GM19043 (cell line): ENCODE measurements at regions not wholly inside any gene's neighbourhood (a gene's known extent, or its start where the extent isn't known, plus 50 kb on each side); places are given as distances from the start of the nearest gene placed in this dataset.
"Not testable (repeated sequence)": the region's sequence is repeated elsewhere in the genome, so short reads cannot be mapped to it uniquely, and the experiment has no call there.

Source experiments
- ATAC-seq: cut with Tn5 transposase; IDR thresholded peaks from one replicate; pipeline ENCODE4 v1.9.1; 2021; ENCODE audit warnings: low read depth; ENCODE audit not compliant: unreplicated experiment

DNA sequence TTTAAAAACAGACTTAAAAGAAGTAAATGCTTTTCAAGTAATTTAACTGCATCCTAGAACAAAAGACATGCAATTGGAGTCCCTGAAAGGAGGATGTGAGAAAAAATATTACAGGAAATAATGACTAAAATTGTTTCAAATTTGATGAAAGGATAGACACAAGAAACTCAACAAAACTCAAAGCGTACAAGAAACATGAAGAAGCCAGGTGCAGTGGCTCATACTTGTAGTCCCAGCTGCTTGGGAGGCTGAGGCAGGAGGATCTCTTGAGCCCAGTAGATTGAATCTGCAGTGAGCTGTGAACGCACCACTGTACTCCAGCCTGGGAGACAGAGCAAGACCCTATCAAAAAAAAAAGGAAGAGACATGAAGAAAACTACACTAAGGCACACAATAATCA lies 118.1 kb upstream of the SLC39A10 start:
- no peak for ATAC-seq

DNA sequence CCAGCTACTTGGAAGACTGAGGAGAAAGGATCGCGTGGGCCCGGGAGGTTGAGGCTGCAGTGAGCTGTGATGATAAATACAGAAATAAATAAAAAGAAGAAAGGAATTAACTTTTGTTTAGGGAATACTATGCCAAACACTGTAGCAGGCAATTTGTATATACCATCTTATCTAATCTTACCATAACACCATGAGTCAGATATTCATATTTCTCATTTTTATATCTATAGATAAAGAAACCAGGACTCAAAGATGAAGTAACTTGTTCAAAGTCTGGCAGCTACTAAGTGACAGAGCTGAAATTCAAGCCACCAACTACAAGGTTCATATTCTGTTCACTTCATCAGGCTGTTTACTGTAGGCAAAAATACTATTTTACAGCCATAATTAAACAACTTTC lies 119.2 kb upstream of the SLC39A10 start:
- ATAC-seq, result no peak

DNA sequence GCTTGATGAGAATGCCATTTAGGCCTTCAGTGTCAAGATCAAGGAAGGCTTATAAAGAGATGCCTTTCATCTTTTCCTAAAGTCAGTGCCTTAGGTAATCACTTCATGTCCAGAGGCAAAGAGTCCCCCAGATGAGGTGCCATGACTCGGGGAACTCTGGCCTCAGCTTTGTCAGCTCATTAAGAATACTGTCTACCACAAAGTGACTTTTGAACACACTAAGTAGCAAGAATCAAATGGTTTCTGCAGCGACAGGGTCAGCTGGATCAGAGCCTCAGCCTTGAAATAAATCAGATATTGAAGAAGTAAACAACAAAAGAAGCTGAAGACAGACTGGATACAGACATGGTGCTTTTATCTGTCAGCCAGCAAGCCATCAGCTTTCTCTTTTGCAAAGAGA lies 120.1 kb upstream of the SLC39A10 start:
- no peak for ATAC-seq

DNA sequence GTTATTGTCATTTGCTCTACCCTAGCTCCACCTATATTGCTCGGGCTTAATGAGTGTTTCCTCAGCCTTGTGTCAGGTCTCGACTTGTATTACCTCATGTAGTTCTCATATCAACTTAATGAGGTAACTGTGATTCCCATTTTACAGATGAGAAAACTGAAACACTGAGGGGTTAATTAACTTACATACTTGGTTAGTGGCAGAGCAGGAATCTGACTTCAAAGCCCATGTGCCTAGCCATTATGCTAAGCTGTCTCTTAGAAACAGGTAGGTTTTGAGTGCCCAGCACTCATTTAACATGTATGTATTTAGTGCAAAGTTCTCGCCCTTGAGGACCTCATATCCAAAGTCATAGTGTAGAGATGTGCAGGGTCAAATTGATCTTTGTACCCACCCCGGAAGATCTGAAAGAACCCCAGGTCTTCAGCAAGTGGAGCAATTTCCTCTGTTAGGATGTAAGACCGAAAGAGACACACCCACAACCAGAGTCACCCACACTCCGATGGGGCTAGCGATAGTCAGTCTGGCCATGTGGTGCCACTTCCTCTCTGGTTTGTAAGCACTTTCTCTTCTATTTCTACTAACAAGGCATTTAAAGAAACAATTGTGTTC lies 121.0 kb upstream of the SLC39A10 start:
- peak; percentile 79 for ATAC-seq

DNA sequence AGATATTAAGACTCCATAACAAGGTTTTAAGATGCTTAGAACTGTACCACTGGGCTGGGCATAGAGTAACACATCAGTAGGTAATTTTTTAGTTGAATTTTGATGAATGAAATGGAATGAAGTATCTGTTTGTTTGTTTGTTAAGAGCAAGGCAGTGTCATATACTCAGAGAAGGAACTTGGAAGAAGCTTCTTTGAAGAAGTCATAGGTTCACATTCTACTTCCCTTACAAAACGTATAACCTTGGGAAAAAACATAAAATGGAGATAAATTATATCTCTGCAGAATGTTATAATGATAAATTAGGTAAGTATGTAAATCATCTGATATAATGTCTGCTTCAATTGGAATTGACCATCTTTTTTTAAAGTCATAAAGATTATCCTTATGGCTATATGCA lies 122.1 kb upstream of the SLC39A10 start:
- no peak for ATAC-seq

DNA sequence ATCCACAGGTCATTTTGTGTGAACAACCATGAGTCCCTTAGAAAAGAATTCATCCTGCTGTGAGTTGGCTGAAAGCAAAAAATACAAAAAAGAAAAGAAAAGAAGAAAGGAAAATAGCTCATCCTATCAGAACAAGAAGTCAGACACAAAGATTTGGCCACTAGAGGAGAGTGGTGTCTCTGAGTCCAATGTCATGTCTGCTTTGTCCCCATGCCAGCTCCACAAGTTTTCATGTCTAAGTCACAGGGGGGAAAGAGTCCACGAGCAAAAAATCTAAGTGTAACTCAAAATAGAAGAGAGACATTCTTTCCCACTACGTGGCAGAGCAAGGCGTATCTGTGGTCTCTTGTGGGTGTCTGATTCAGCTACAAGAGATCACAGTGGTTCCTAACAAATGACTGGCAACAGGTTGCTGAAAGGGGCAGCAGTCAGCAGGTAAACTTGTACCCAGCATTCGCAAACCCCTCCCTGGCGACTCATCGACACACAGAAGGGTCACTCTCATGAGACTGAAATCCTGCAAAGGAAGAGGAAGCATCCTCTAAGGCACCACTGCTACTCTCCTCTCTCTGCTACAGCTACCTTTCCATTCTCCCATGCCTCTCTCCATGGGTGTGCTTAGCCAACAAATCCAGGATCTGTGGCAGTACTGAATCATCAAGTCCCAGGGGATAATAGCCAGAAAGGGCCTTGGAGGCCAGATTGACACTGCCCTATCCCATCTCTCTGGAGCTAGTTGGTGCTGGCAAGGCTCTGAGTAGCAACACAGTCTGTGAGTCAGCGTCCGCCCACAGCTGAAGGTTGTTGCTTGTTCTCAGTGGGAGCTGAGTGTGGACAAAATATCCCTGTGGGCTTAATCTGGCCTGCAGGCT lies 123.0 kb upstream of the SLC39A10 start:
- ATAC-seq, result peak; percentile 53

DNA sequence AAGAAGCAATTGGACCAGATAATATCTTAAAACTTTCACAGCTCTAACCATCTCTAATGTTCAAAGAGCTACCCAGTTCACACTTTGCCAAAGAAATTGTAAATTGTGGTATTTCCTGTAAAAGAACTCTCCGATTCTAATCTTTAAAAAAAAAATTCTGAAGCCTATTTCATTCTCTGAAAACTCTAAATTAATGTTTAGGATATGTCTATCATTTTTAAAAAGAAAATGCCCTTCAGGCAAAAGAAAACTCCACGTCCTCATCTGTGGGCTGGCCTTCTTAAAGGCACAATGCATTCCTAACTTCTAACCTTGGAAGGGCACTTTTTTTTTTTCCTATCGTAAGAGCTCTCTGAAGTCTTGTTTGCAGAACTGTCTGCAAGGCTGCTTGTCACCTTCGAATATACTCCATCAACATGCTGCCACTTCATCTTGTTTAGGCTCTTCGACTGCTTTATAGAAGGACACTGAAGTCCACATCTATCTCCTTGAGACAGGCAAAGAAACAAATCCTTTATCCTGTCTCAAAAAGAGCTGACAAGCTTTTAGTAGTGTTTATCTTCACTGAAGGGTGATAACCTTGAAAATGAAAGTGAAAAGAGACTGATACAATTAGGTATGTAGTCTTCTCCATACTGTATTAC lies 124.3 kb upstream of the SLC39A10 start:
- ATAC-seq, result peak; percentile 34

DNA sequence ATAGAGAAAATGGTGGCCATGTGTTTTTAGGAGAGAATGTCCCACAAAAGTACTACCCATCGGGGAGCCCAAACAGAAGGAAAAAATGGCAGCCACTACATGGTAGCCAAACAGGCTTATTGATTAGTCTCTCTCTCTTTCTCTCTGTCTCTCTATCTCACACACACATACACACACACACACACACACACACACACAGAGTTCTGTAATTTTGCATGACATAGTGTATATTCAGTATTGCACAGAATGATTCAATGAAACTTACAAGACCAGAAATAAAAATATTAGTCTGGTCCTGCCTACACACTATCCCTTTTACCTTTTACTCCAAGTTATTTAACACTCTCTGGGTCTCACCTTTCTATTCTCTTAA lies 124.8 kb upstream of the SLC39A10 start:
- ATAC-seq, result no peak

DNA sequence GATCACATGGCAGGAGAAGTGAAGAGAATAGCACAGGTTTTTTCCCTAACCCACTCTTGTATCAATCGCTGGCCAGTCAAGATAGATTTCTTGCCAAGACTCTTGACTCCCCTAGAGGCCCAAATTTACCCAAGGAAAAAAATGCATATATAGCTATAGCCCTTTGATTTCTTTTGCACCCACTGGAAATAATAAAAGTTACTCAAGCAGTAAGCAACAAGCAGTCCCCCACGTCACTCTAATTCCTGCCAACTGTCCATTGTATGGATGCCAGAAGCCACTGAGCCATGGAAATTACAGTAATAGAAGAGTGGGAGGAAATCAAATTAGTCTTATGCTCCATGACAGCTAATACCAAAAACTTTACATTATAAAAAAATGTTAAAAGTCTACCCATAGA lies 125.3 kb upstream of the SLC39A10 start:
- no peak for ATAC-seq

DNA sequence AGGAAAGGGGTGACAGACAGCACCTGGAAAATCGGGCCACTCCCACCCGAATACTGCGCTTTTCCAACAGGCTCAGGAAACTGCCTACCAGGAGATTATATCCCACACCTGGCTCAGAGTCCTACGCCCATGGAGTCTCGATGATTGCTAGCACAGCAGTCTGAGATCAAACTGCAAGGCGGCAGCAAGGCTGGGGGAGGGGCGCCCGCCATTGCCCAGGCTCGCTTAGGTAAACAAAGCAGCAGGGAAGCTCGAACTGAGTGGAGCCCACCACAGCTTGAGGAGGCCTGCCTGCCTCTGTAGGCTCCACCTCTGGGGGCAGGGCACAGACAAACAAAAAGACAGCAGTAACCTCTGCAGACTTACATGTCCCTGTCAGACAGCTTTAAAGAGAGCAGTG lies 133.8 kb upstream of the SLC39A10 start:
- ATAC-seq, result not testable (repeated sequence)

DNA sequence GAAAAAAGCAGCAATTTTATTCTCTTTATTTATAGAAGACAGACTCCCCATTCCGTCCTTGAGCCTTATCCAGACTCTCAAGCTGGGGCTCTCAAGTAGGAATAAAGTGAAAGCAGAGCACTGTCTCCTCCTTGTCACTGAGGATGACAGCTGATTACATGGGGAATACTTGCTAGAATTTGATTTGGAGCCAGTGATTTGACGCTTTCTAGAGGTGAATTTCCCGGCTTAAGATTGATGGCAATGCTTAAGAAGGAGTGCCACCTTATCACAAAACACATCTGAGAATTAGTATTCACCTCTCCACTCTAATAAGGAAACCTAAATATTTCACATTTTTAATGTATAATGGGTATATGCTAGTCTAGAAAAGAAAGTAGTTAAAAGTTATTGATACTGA lies 135.4 kb upstream of the SLC39A10 start:
- ATAC-seq, result no peak

DNA sequence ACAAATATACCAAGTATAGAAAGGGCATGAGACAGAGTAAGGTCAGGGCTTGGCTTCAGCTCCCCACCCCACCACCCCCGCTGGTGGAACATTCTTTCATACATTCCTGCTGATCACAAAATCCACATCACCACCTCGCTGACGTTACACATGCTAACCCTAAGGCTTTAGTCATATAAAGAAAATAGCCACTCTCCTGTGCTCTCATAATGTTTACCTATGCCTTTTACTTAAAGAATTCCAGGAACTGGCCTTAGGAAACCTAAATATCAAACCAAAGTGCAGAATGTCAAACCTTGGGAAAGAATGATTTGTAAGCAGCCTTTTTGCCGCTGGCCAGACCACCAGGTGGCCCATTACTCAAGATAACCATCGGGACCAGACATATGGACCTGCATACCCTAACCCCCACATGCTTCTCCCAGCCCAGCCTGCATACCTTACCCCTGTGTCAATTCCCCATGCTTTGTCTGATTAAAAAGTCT lies 136.3 kb upstream of the SLC39A10 start:
- ATAC-seq, result no peak

DNA sequence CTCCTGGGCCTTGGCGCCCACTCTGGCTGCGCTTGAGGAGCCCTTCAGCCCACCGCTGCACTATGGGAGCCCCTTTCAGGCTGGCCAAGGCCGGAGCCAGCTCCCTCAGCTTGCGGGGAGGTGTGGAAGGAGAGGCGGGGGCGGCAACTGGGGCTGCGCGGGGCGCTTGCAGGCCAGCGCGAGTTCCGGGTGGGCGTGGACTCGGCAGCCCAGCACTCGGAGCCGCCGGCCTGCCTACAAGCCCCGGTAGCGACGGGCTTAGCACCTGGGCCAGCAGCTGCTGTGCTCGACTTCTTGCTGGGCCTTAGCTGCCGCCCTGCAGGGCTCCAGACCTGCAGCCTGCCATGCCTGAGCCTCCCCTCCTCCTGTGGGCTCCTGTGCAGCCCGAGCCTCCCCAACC lies 141.5 kb upstream of the SLC39A10 start:
- no peak for ATAC-seq

DNA sequence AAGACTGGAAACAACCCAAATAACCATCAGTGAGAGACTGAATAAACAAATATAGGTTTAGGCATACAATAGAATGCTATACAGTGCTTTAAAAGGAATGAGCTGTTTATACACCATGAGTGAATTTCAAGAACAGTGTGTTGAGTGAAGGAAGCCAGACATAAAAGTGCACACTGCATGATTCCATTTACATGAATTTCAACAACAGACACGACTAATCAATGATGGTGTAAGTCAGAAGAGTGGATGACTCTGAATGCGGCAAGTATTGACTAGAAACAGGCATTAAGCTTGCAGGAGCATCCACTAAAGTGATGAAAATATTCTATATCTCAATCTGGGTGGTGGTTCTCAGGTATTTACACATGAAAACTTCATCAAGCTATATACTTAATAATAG lies 142.7 kb upstream of the SLC39A10 start:
- no peak for ATAC-seq

DNA sequence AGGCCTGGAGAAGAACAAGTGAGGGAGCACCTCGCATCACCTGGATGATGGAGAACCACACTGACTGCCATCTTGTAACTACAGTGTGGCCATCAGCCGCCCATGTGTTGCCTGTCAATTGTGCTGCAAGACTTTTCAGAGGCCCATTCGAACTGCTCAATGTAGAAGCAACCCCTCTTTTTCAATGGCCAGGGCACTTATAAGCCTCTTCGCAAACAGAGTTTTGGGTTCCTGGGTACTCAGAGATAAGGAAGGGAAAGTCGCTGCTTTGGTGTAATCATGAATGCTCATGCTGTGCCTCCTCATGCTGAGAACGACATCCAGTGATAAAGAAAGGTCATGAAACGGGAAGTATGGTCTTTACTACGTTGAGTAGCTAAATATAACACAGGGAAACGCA lies 143.9 kb upstream of the SLC39A10 start:
- no peak for ATAC-seq

DNA sequence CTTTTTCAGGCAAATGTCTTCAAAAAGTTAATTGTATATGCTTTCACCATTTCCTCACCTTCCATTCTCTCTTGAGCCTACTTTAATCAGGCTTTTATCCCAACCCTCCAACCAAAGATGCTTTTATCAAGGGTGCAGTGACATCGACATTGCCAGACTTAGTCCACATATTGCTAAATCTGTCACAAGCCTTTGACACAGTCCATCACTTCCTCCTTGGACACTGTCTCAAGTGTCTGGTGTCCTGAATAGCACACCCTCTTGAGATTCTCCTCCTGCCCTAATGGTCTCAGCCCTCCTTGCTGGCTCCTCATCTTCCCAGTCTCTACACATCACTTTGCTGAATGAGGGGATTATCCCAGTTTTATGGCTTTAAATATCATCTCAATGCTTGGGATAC lies 147.5 kb upstream of the SLC39A10 start:
- ATAC-seq, result no peak

DNA sequence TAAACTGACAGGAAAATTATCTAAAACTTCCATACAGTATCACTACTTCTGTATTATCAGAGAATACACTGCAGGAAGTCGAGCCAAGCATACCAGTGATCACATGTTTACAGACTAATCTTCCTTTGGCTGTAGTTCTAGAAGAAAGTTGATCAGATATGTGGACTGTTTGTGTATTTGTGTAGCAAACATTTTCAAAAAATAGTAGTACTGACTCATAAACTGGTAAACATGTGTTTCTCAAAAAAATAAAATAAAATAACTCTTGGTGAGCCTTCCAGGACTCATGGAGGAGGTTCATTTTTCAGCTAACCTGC lies 148.9 kb upstream of the SLC39A10 start:
- ATAC-seq, result no peak

DNA sequence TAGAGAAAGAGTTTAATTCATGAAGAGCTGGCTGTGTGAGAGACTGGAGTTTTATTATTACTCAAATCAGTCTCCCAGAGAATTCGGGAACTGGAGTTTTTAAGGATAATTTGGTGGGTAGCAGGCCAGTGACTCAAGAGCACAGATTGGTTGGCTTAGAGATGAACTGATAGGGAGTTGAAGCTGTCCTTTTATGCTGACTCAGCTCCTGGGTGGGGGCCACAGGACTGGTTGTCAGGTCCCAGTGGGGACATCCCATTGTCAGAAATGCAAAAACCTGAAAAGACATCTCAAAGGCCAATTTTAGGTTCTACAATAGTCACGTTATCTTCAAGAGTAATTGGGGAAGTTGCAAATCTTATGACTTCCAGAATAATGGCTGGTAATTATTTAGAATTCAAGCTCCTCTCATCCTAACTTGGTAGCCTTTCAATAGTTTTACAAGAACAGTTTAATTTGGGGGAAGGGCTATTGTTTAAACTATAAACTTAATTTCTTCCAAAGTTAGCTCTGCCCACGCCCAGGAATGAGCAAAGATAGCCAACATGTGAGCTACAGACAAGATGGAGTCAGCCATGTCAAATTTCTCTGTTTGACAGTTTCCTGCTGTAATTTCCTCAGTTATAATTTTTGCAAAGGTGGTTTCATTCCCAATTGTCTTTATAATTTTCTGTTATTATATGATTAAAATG lies 149.4 kb upstream of the SLC39A10 start:
- ATAC-seq, result no peak

DNA sequence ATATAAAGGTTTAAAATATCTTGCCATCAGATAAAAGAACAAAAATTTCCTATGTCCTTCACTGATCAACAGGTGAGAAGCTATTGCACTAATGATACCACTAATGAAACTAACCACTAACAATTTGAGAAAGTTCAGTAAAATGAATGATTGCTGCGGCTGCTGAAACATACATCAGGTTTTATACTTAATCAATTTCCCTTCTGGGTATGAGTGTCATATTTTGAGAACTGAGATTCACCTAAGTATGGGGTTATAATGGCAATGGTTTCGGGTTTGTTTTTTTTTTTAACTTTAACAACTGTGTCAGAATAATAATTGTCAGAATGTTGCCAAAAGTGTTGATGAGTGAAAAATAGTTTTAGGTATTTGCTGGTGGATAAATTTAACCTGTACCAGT lies 151.3 kb upstream of the SLC39A10 start:
- ATAC-seq, result peak; percentile 97

DNA sequence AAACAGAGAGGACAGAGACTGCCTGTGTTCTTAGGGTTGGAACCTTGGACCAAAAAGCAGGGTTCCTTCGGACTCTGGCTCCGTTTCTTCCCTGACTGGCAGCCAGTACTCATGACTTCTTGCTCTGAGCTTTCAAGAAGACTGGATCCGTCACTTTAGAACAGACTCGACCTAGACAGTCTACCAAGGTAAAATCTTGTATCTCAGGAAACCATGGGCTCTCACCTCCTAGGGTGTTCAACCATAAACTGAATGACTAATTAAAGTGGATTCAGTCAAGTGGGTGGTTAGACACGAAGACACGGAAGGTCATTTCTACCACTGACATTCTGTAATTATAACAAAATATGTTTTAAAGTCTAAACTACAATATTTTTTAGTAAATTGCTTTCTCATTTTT lies 153.8 kb upstream of the SLC39A10 start:
- ATAC-seq, result no peak

DNA sequence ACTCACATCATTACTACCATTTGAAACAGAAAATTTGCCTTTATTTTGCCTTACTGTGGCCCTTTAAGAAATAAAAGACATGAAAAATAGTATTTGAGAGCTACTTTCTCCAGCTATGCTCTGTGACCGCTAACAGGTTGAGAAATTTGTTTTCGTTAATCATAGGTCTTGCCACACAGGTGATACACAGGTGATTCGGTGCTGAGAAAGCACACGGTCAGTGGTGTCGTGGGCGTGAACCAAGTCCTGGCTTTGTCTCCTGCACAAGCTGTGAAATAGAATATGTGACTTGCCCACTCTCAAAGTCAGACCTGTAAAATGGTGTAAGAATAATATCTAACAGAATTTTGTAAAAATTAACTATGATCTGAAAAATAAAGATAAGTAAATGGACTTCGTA lies 155.3 kb upstream of the SLC39A10 start:
- ATAC-seq, result no peak
